ENCODE measurements at regions not wholly inside any gene's neighbourhood (a gene's known extent, or its start where the extent isn't known, plus 50 kb on each side); places are given as distances from the start of the nearest gene placed in this dataset.

DNA sequence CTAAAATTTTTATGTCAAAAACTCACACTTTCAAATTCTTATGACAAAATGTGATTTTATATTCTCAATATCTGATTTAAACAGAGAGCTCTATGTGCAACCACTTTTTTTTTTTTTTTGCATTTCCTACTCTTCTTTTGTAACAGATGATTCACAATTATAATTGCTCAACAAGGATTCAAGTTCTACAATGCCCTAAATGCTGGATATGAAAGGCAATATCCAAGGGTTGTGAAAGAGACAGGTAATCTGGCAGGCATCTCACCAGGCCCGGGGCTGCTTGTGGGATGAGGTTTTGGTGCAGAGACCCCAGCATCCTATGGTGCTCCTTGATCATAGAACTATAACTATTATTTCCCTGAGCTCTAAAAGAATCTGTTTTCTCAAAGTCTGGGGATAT, 363.6 kb upstream of the NBEA start:
- CTCF ChIA-PET: no interaction called here
- H3K4me3 ChIP-seq (ENCODE audit: low read length): no peak overlapping the region
- no peaks in the 10 kb centered on the region for H3K27me3 ChIP-seq (ENCODE audit: control insufficient read depth in 1 of 2, insufficient read depth in 2 of 2, low read length in 2 of 2)
- POLR2A ChIA-PET: no interaction called here
- TF ChIP-seq, protein P1, sequence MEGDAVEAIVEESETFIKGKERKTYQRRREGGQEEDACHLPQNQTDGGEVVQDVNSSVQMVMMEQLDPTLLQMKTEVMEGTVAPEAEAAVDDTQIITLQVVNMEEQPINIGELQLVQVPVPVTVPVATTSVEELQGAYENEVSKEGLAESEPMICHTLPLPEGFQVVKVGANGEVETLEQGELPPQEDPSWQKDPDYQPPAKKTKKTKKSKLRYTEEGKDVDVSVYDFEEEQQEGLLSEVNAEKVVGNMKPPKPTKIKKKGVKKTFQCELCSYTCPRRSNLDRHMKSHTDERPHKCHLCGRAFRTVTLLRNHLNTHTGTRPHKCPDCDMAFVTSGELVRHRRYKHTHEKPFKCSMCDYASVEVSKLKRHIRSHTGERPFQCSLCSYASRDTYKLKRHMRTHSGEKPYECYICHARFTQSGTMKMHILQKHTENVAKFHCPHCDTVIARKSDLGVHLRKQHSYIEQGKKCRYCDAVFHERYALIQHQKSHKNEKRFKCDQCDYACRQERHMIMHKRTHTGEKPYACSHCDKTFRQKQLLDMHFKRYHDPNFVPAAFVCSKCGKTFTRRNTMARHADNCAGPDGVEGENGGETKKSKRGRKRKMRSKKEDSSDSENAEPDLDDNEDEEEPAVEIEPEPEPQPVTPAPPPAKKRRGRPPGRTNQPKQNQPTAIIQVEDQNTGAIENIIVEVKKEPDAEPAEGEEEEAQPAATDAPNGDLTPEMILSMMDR (IDR thresholded peaks at IDR 0.05): no peak
- no peaks in the 10 kb centered on the region for H3K4me1 ChIP-seq (ENCODE audit: insufficient read depth, low read length)
- H3K9me3 ChIP-seq (ENCODE audit: control insufficient read depth in 1 of 2, insufficient read depth in 1 of 2, low read length in 2 of 2): peaks cover 0 to 10% of the 10 kb centered on the region in 2 experiments
- H3K27ac ChIP-seq (ENCODE audit: low read depth in 1 of 2, low read length in 2 of 2): no peak overlapping the region
- no peak for DNase-seq
- H3K36me3 ChIP-seq (ENCODE audit: insufficient read depth, low read length): no peaks in the 10 kb centered on the region
- intact Hi-C loops (cut with DNase I, micrococcal nuclease): no loop called here
- Mint-ChIP-seq H3K9me3 (no peaks in the 10 kb centered on the region), H3K27me3 (no peaks in the 10 kb centered on the region), H3K4me3 (no peak overlapping the region), H3K4me1 (ENCODE audit: low read depth) (no peaks in the 10 kb centered on the region), H3K36me3 (ENCODE audit: low read depth) (no peaks in the 10 kb centered on the region), H3K27ac (no peak overlapping the region)
- ATAC-seq (ENCODE audit: poor library complexity): no peak

GRCh38 chr13:34578917-34579316, 363.2 kb upstream of the NBEA start:
- DNase-seq: no peak
- Histone ChIP-seq H3K27me3 (ENCODE audit: control insufficient read depth in 1 of 2, insufficient read depth in 2 of 2, low read length in 2 of 2) (no peaks in the 10 kb centered on the region), H3K4me1 (ENCODE audit: insufficient read depth, low read length) (no peaks in the 10 kb centered on the region), H3K9me3 (ENCODE audit: control insufficient read depth in 1 of 2, insufficient read depth in 1 of 2, low read length in 2 of 2) (peaks cover 0 to 7% of the 10 kb centered on the region in 2 experiments), H3K36me3 (ENCODE audit: insufficient read depth, low read length) (no peaks in the 10 kb centered on the region), H3K4me3 (ENCODE audit: low read length) (no peak overlapping the region), H3K27ac (ENCODE audit: low read depth in 1 of 2, low read length in 2 of 2) (no peak overlapping the region)
- Mint-ChIP-seq H3K4me1 (ENCODE audit: low read depth) (no peaks in the 10 kb centered on the region), H3K9me3 (no peaks in the 10 kb centered on the region), H3K27ac (no peak overlapping the region), H3K36me3 (ENCODE audit: low read depth) (no peaks in the 10 kb centered on the region), H3K4me3 (no peak overlapping the region), H3K27me3 (no peaks in the 10 kb centered on the region)
- ATAC-seq (ENCODE audit: poor library complexity): no peak
- POLR2A ChIA-PET: no interaction called here
- CTCF ChIA-PET: no interaction called here
- TF ChIP-seq, protein P1 (IDR thresholded peaks at IDR 0.05): no peak
- intact Hi-C loops (cut with DNase I, micrococcal nuclease): no loop called here

DNA sequence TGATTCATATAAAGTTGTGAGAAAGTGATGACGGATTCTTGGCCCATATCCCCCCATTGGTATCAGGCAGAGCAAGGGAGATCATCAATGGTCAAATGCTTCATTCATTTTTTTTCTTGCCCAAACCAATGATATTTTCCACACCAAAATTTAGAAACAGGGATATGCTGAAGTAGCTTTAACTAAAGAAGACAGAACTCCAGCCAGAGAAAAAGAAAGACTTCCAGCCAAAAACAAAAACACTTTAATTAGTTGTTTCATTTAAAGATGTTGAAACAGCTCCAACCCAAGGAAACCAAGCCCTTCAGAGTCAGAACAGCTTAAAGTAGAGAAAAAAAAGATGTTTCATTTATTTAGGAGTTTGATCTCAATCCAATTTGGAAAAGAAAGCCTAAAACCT, 358.9 kb upstream of the NBEA start:
- no peaks in the 10 kb centered on the region for H3K36me3 Mint-ChIP-seq (ENCODE audit: low read depth)
- Histone ChIP-seq H3K9me3 (ENCODE audit: control insufficient read depth in 1 of 2, insufficient read depth in 1 of 2, low read length in 2 of 2) (peaks cover 0 to 3% of the 10 kb centered on the region in 2 experiments), H3K36me3 (ENCODE audit: insufficient read depth, low read length) (no peaks in the 10 kb centered on the region), H3K4me3 (ENCODE audit: low read length) (no peak overlapping the region), H3K27ac (ENCODE audit: low read depth in 1 of 2, low read length in 2 of 2) (no peak overlapping the region), H3K4me1 (ENCODE audit: insufficient read depth, low read length) (no peaks in the 10 kb centered on the region), H3K27me3 (ENCODE audit: control insufficient read depth in 1 of 2, insufficient read depth in 2 of 2, low read length in 2 of 2) (no peaks in the 10 kb centered on the region)
- ChIA-PET POLR2A (no interaction called here), CTCF (no interaction called here)
- ATAC-seq (ENCODE audit: poor library complexity): no peak
- DNase-seq: no peak
- intact Hi-C loops (cut with DNase I, micrococcal nuclease): no loop called here
- H3K4me3 Mint-ChIP-seq: no peak overlapping the region
- TF ChIP-seq, protein P1 (IDR thresholded peaks at IDR 0.05): no peak
- H3K27me3 Mint-ChIP-seq: no peaks in the 10 kb centered on the region
- H3K4me1 Mint-ChIP-seq (ENCODE audit: low read depth): no peaks in the 10 kb centered on the region
- no peak overlapping the region for H3K27ac Mint-ChIP-seq
- H3K9me3 Mint-ChIP-seq: no peaks in the 10 kb centered on the region
